ENCODE measurements at regions not wholly inside any gene's neighbourhood (a gene's known extent, or its start where the extent isn't known, plus 50 kb on each side); places are given as distances from the start of the nearest gene placed in this dataset.

DNA sequence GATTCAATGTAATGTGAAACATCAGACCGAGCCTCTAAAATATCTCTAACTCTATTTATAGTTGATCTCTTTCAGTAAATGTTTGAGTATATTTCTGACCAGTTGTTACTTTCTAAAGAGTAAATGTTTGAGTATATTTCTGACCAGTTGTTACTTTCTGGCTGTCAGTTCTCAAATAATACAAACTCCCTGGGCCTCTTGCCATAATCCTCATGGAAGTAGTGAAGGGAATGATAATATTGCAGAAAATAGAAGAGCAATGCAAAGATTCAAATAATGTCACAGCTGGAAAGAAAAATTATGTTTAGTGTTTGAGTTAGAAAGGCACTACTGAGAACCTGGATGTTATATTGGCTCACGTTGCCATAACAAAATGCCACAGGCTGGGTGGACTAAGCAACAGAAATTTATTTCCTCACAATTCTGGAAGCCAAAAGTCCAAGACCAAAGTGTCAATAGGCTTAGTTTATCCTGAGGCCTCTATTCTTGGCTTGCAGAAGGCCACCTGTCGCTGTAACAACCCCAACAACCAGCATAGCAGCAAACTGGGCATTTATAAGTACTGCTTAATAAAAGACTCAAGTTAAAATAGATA is 470.6 kb upstream of the BCHE start:
- Histone ChIP-seq H3K18ac (ENCODE audit: low read length) (no peak overlapping the region), H4K91ac (ENCODE audit: low read depth, low read length, poor library complexity) (no peak overlapping the region), H3K4ac (ENCODE audit: low read length) (no peak overlapping the region), H3K27ac (replicated peaks; ENCODE audit: low read length) (no peak overlapping the region), H3K9me3 (replicated peaks in 1 of 2; ENCODE audit: control insufficient read depth in 2 of 2, insufficient read depth in 1 of 2, low read depth in 1 of 2, low read length in 2 of 2) (no peaks in the 10 kb centered on the region), H3K36me3 (replicated peaks in 1 of 2; ENCODE audit: control insufficient read depth in 2 of 2, insufficient read depth in 2 of 2, low read length in 2 of 2) (no peaks in the 10 kb centered on the region), H2BK5ac (ENCODE audit: low read length) (no peak overlapping the region), H3K9ac (ENCODE audit: low read depth, low read length, poor library complexity) (no peak overlapping the region), H3K4me2 (ENCODE audit: insufficient read depth, low read length, poor library complexity, severe bottlenecking) (no peak overlapping the region), H3K79me1 (ENCODE audit: low read depth, low read length) (no peaks in the 10 kb centered on the region), H2BK120ac (ENCODE audit: low read depth, low read length) (no peak overlapping the region), H3K4me1 (ENCODE audit: control insufficient read depth in 2 of 2, insufficient read depth in 1 of 2, low read depth in 1 of 2, low read length in 2 of 2) (no peaks in the 10 kb centered on the region), H3K27me3 (ENCODE audit: control insufficient read depth in 3 of 3, insufficient read depth in 3 of 3, low read depth in 1 of 3, low read length in 3 of 3) (no peaks in the 10 kb centered on the region), H2AK5ac (ENCODE audit: low read depth, low read length) (no peak overlapping the region), H2BK12ac (ENCODE audit: low read length) (no peak overlapping the region), H3K4me3 (ENCODE audit: low read length in 2 of 2) (no peak overlapping the region), H2AFZ (ENCODE audit: low read length) (no peak overlapping the region), H4K8ac (ENCODE audit: low read depth, low read length) (no peak overlapping the region), H3K14ac (ENCODE audit: low read length) (no peak overlapping the region), H3K23ac (ENCODE audit: low read depth, low read length, poor library complexity) (no peak overlapping the region), H2BK15ac (ENCODE audit: low read length) (no peak overlapping the region)
- no CpG with 5 or more reads among the region's 3 CpGs for WGBS, 2 donors (ENCODE audit: extremely low coverage in 2 of 2, insufficient read length in 2 of 2, insufficient replicate concordance in 1 of 2)
- DNase-seq (ENCODE audit: low spot score), result no peak

DNA sequence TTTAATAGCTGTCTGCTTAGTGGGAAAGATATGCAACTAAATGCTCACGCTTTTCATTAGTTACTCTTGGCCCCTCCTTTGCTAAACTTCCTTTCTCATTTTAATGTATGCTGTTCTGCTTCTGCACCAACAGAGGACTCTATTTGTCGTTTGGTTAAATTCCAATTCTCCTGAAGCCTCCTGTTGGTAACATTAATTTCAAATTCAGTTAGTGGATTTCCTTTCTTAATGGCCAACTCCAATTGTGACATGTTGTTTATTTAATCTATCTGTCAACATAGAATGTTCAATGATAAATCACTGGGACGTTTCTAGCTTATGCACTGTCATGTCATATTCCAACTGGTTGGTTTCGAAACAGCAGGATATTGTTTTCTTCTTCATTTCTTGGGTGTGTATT is 467.4 kb upstream of the BCHE start:
- no peak overlapping the region for H2BK5ac ChIP-seq (ENCODE audit: low read length)
- no peaks in the 10 kb centered on the region for H3K9me3 ChIP-seq (replicated peaks in 1 of 2; ENCODE audit: control insufficient read depth in 2 of 2, insufficient read depth in 1 of 2, low read depth in 1 of 2, low read length in 2 of 2)
- no peak overlapping the region for H2BK120ac ChIP-seq (ENCODE audit: low read depth, low read length)
- H3K4me2 ChIP-seq (ENCODE audit: insufficient read depth, low read length, poor library complexity, severe bottlenecking), result no peak overlapping the region
- no peak overlapping the region for H3K23ac ChIP-seq (ENCODE audit: low read depth, low read length, poor library complexity)
- H3K79me1 ChIP-seq (ENCODE audit: low read depth, low read length), result no peaks in the 10 kb centered on the region
- no peak overlapping the region for H4K8ac ChIP-seq (ENCODE audit: low read depth, low read length)
- H3K4me1 ChIP-seq (ENCODE audit: control insufficient read depth in 2 of 2, insufficient read depth in 1 of 2, low read depth in 1 of 2, low read length in 2 of 2), result no peaks in the 10 kb centered on the region
- H4K91ac ChIP-seq (ENCODE audit: low read depth, low read length, poor library complexity), result no peak overlapping the region
- H2AFZ ChIP-seq (ENCODE audit: low read length), result no peak overlapping the region
- no peak overlapping the region for H3K27ac ChIP-seq (replicated peaks; ENCODE audit: low read length)
- no peak overlapping the region for H3K4ac ChIP-seq (ENCODE audit: low read length)
- no peak overlapping the region for H2AK5ac ChIP-seq (ENCODE audit: low read depth, low read length)
- no peak overlapping the region for H3K18ac ChIP-seq (ENCODE audit: low read length)
- H2BK15ac ChIP-seq (ENCODE audit: low read length), result no peak overlapping the region
- no peak overlapping the region for H2BK12ac ChIP-seq (ENCODE audit: low read length)
- WGBS, 2 donors (ENCODE audit: extremely low coverage in 2 of 2, insufficient read length in 2 of 2, insufficient replicate concordance in 1 of 2), result no CpG with 5 or more reads among the region's 4 CpGs
- no peak overlapping the region for H3K14ac ChIP-seq (ENCODE audit: low read length)
- H3K9ac ChIP-seq (ENCODE audit: low read depth, low read length, poor library complexity), result no peak overlapping the region
- H3K27me3 ChIP-seq (ENCODE audit: control insufficient read depth in 3 of 3, insufficient read depth in 3 of 3, low read depth in 1 of 3, low read length in 3 of 3), result no peaks in the 10 kb centered on the region
- no peak overlapping the region for H3K4me3 ChIP-seq (ENCODE audit: low read length in 2 of 2)
- DNase-seq (ENCODE audit: low spot score), result no peak
- H3K36me3 ChIP-seq (replicated peaks in 1 of 2; ENCODE audit: control insufficient read depth in 2 of 2, insufficient read depth in 2 of 2, low read length in 2 of 2), result no peaks in the 10 kb centered on the region

DNA sequence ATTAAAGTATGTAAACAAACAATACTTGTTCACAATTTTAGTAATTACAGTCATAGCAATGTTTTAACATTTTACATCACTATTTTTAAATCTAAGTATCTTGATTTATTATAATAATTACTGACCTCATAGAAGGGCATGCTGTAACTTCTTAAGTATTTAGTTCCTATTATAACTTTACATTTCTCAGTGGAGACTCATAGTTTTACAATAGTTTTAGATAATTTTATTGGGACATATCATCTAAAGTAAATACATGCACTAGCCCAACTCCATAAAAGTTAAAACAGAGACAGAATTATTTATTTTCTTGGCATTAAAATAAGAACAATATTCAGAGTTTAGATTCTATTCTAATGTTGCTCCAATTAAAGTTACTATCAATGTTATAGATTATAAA is 466.5 kb upstream of the BCHE start:
- no peak overlapping the region for H3K4ac ChIP-seq (ENCODE audit: low read length)
- H4K91ac ChIP-seq (ENCODE audit: low read depth, low read length, poor library complexity), result no peak overlapping the region
- no peaks in the 10 kb centered on the region for H3K36me3 ChIP-seq (replicated peaks in 1 of 2; ENCODE audit: control insufficient read depth in 2 of 2, insufficient read depth in 2 of 2, low read length in 2 of 2)
- H2AFZ ChIP-seq (ENCODE audit: low read length), result no peak overlapping the region
- no peak overlapping the region for H4K8ac ChIP-seq (ENCODE audit: low read depth, low read length)
- no peak overlapping the region for H3K27ac ChIP-seq (replicated peaks; ENCODE audit: low read length)
- no peak overlapping the region for H2AK5ac ChIP-seq (ENCODE audit: low read depth, low read length)
- H3K27me3 ChIP-seq (ENCODE audit: control insufficient read depth in 3 of 3, insufficient read depth in 3 of 3, low read depth in 1 of 3, low read length in 3 of 3), result no peaks in the 10 kb centered on the region
- DNase-seq (ENCODE audit: low spot score), result no peak
- H3K4me3 ChIP-seq (ENCODE audit: low read length in 2 of 2), result no peak overlapping the region
- H3K23ac ChIP-seq (ENCODE audit: low read depth, low read length, poor library complexity), result no peak overlapping the region
- no peak overlapping the region for H3K14ac ChIP-seq (ENCODE audit: low read length)
- no peak overlapping the region for H2BK12ac ChIP-seq (ENCODE audit: low read length)
- no peak overlapping the region for H2BK120ac ChIP-seq (ENCODE audit: low read depth, low read length)
- no peak overlapping the region for H3K18ac ChIP-seq (ENCODE audit: low read length)
- H3K9ac ChIP-seq (ENCODE audit: low read depth, low read length, poor library complexity), result no peak overlapping the region
- no peaks in the 10 kb centered on the region for H3K79me1 ChIP-seq (ENCODE audit: low read depth, low read length)
- H2BK15ac ChIP-seq (ENCODE audit: low read length), result no peak overlapping the region
- no peak overlapping the region for H3K4me2 ChIP-seq (ENCODE audit: insufficient read depth, low read length, poor library complexity, severe bottlenecking)
- no peaks in the 10 kb centered on the region for H3K4me1 ChIP-seq (ENCODE audit: control insufficient read depth in 2 of 2, insufficient read depth in 1 of 2, low read depth in 1 of 2, low read length in 2 of 2)
- no peak overlapping the region for H2BK5ac ChIP-seq (ENCODE audit: low read length)
- H3K9me3 ChIP-seq (replicated peaks in 1 of 2; ENCODE audit: control insufficient read depth in 2 of 2, insufficient read depth in 1 of 2, low read depth in 1 of 2, low read length in 2 of 2), result no peaks in the 10 kb centered on the region

DNA sequence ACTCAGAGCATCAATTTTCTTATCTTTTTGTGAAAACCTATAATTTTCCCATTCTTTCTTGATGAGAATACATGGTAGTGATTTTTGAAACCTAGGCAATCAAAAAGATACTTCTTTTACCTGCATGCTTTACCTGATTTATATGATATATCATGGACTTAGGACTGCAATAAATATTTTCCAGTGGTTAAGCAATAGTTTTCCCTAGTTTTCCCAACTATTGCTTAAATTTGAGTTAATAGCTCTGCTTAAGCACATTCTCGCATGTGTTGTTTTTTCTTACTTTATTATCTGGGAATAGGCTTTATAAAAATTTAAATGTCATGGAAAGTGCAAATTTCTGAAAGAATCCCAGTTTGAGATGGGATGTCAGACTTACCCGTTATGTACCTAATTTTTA is 465.1 kb upstream of the BCHE start:
- Histone ChIP-seq H3K27ac (replicated peaks; ENCODE audit: low read length) (no peak overlapping the region), H3K4me2 (ENCODE audit: insufficient read depth, low read length, poor library complexity, severe bottlenecking) (no peak overlapping the region), H2BK5ac (ENCODE audit: low read length) (no peak overlapping the region), H3K36me3 (replicated peaks in 1 of 2; ENCODE audit: control insufficient read depth in 2 of 2, insufficient read depth in 2 of 2, low read length in 2 of 2) (no peaks in the 10 kb centered on the region), H3K23ac (ENCODE audit: low read depth, low read length, poor library complexity) (no peak overlapping the region), H3K14ac (ENCODE audit: low read length) (no peak overlapping the region), H3K9ac (ENCODE audit: low read depth, low read length, poor library complexity) (no peak overlapping the region), H2AK5ac (ENCODE audit: low read depth, low read length) (no peak overlapping the region), H4K8ac (ENCODE audit: low read depth, low read length) (no peak overlapping the region), H3K4me1 (ENCODE audit: control insufficient read depth in 2 of 2, insufficient read depth in 1 of 2, low read depth in 1 of 2, low read length in 2 of 2) (no peaks in the 10 kb centered on the region), H3K4me3 (ENCODE audit: low read length in 2 of 2) (no peak overlapping the region), H2BK15ac (ENCODE audit: low read length) (no peak overlapping the region), H2BK120ac (ENCODE audit: low read depth, low read length) (no peak overlapping the region), H3K9me3 (replicated peaks in 1 of 2; ENCODE audit: control insufficient read depth in 2 of 2, insufficient read depth in 1 of 2, low read depth in 1 of 2, low read length in 2 of 2) (no peaks in the 10 kb centered on the region), H2AFZ (ENCODE audit: low read length) (no peak overlapping the region), H3K79me1 (ENCODE audit: low read depth, low read length) (no peaks in the 10 kb centered on the region), H4K91ac (ENCODE audit: low read depth, low read length, poor library complexity) (no peak overlapping the region), H3K27me3 (ENCODE audit: control insufficient read depth in 3 of 3, insufficient read depth in 3 of 3, low read depth in 1 of 3, low read length in 3 of 3) (no peaks in the 10 kb centered on the region), H3K4ac (ENCODE audit: low read length) (no peak overlapping the region), H3K18ac (ENCODE audit: low read length) (no peak overlapping the region), H2BK12ac (ENCODE audit: low read length) (no peak overlapping the region)
- WGBS, 2 donors (ENCODE audit: extremely low coverage in 2 of 2, insufficient read length in 2 of 2, insufficient replicate concordance in 1 of 2), result no CpG with 5 or more reads among the region's 2 CpGs
- no peak for DNase-seq (ENCODE audit: low spot score)
